ENCODE measurements at regions not wholly inside any gene's neighbourhood (a gene's known extent, or its start where the extent isn't known, plus 50 kb on each side); places are given as distances from the start of the nearest gene placed in this dataset.

DNA sequence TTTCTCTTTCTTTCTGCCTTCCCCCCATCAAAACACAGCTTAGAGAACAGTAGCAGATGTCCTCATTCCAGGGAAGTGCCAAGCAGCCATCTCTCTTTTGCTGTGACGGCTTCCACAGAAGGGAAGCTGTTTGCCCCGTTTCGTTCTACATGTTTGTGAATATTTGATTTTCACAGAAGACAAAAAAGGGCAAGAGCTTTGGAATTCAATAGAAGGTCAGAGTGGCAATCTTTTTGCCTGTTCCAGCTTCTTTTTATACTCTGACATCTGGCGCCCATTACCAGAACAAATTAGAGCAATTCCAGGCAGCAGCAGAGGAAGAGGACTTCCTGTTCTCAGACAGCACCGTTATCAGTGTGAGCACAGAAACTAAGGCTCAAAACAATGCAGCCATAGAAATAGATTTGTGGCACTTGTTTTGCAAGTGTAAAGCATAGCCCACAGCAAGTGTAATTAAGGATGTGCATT, 79.0 kb upstream of the CDH19 start:
- WGBS (ENCODE audit: insufficient coverage) = 0% methylated on average over 4 of the region's 5 CpGs
- CTCF ChIA-PET = interaction anchor here (0.8 kb wide), 1 partner anchor 11 kb away, joined by 3 read pairs; no protein-coding TSS in a partner anchor

GRCh38 chr18:66676699-66677098, 72.8 kb upstream of the CDH19 start:
- Histone ChIP-seq H3K36me3 (ENCODE audit: control insufficient read depth in 4 of 4, insufficient read depth in 4 of 4, low read length in 3 of 4) (no peaks in the 10 kb centered on the region), H3K27ac (ENCODE audit: insufficient read depth in 1 of 2, low read depth in 1 of 2, low read length in 2 of 2, poor library complexity in 1 of 2, severe bottlenecking in 2 of 2) (no peak overlapping the region), H3K4me3 (ENCODE audit: control insufficient read depth in 1 of 7, extremely low read depth in 1 of 7, insufficient read depth in 4 of 7, low read depth in 2 of 7, low read length in 6 of 7) (no peak overlapping the region), H3K27me3 (replicated peaks in 2 of 5; ENCODE audit: control insufficient read depth in 4 of 5, insufficient read depth in 5 of 5, low read length in 4 of 5) (no peaks in the 10 kb centered on the region), H3K9me3 (ENCODE audit: control extremely low read depth in 1 of 5, control insufficient read depth in 4 of 5, insufficient read depth in 2 of 5, low read depth in 1 of 5, low read length in 4 of 5) (peaks cover 0 to 9% (median 2%) of the 10 kb centered on the region in 5 experiments), H3K4me1 (ENCODE audit: control extremely low read depth in 1 of 4, control insufficient read depth in 4 of 4, insufficient read depth in 4 of 4, low read length in 3 of 4) (peaks cover 0 to 3% (median 0%) of the 10 kb centered on the region in 4 experiments)
- POLR2A ChIA-PET = no interaction called here
- WGBS (ENCODE audit: insufficient coverage) = 97% methylated on average over 4 of the region's 4 CpGs
- no peak for DNase-seq
- CTCF ChIA-PET = no interaction called here

More for the DNA sequence above, 79.0 kb upstream of the CDH19 start:
- DNase-seq = peak; percentile 16 to 74 (median 58)
- no peaks in the 10 kb centered on the region for H3K36me3 ChIP-seq (ENCODE audit: control insufficient read depth in 4 of 4, insufficient read depth in 4 of 4, low read length in 3 of 4)
- peak overlapping the region; percentile 48 to 84 for H3K27ac ChIP-seq (ENCODE audit: insufficient read depth in 1 of 2, low read depth in 1 of 2, low read length in 2 of 2, poor library complexity in 1 of 2, severe bottlenecking in 2 of 2)
- peaks cover 10 to 28% (median 16%) of the 10 kb centered on the region in 4 experiments for H3K4me1 ChIP-seq (ENCODE audit: control extremely low read depth in 1 of 4, control insufficient read depth in 4 of 4, insufficient read depth in 4 of 4, low read length in 3 of 4)
- POLR2A ChIA-PET = interaction anchor here (0.7 kb wide), 1 partner anchor 211 kb away, joined by 8 read pairs; no protein-coding TSS in a partner anchor
- H3K9me3 ChIP-seq (ENCODE audit: control extremely low read depth in 1 of 5, control insufficient read depth in 4 of 5, insufficient read depth in 2 of 5, low read depth in 1 of 5, low read length in 4 of 5) = peaks cover 0 to 18% (median 8%) of the 10 kb centered on the region in 5 experiments
- H3K4me3 ChIP-seq (ENCODE audit: control insufficient read depth in 1 of 7, extremely low read depth in 1 of 7, insufficient read depth in 4 of 7, low read depth in 2 of 7, low read length in 6 of 7) = peak overlapping the region in 6 of 7 experiments; percentile 50 to 77 (median 57)
- H3K27me3 ChIP-seq (replicated peaks in 2 of 5; ENCODE audit: control insufficient read depth in 4 of 5, insufficient read depth in 5 of 5, low read length in 4 of 5) = no peaks in the 10 kb centered on the region

DNA sequence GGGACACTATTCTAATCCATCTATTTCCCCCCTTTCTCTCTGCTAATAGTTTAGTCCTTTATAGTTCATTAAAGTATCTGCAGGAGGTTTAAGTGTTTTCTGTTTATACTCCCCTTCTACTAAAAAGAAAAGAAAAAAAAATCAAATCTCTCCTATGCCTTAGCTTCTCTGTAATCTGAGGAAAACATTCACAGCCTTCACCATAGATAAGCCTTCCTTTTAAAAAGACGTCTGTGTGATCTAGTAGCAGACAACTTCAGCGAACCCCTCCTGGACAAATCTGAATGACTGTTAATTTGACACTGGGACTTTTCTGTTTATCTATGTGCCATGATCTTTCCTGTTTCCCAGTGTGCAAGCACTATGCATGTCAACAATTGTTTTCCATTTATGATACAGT, 70.4 kb upstream of the CDH19 start:
- CTCF ChIA-PET = interaction anchor here (2.3 kb wide), 1 partner anchor 10 kb away, joined by 4 read pairs; no protein-coding TSS in a partner anchor
- peaks cover 0 to 9% (median 2%) of the 10 kb centered on the region in 5 experiments for H3K9me3 ChIP-seq (ENCODE audit: control extremely low read depth in 1 of 5, control insufficient read depth in 4 of 5, insufficient read depth in 2 of 5, low read depth in 1 of 5, low read length in 4 of 5)
- 52% methylated on average over 2 of the region's 2 CpGs for WGBS (ENCODE audit: insufficient coverage)
- POLR2A ChIA-PET = no interaction called here
- H3K27me3 ChIP-seq (replicated peaks in 2 of 5; ENCODE audit: control insufficient read depth in 4 of 5, insufficient read depth in 5 of 5, low read length in 4 of 5) = no peaks in the 10 kb centered on the region
- no peak overlapping the region for H3K27ac ChIP-seq (ENCODE audit: insufficient read depth in 1 of 2, low read depth in 1 of 2, low read length in 2 of 2, poor library complexity in 1 of 2, severe bottlenecking in 2 of 2)
- DNase-seq = peak in 2 of 3 donors; percentile 28 to 53
- H3K4me3 ChIP-seq (ENCODE audit: control insufficient read depth in 1 of 7, extremely low read depth in 1 of 7, insufficient read depth in 4 of 7, low read depth in 2 of 7, low read length in 6 of 7) = no peak overlapping the region
- H3K4me1 ChIP-seq (ENCODE audit: control extremely low read depth in 1 of 4, control insufficient read depth in 4 of 4, insufficient read depth in 4 of 4, low read length in 3 of 4) = no peaks in the 10 kb centered on the region
- H3K36me3 ChIP-seq (ENCODE audit: control insufficient read depth in 4 of 4, insufficient read depth in 4 of 4, low read length in 3 of 4) = no peaks in the 10 kb centered on the region

DNA sequence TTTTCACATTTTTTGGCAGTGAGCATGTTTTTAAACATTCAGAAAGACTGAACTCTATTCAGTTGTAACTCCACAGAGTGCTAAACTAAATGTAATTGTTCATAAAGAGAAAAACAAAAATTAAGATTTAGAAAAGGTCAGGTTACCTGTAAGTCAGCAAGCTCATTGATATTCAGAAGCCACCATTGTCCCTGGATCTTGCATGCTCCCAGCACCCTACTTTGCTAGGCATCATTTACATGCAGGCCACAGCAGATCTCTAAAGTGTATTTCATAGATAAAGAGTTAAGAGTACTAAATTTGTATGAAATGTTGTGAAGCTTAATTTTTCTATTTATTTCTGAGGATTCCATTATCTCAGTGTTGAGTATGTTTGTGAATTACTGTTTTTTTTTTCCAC, 64.8 kb upstream of the CDH19 start:
- CTCF ChIA-PET = no interaction called here
- Histone ChIP-seq H3K4me3 (ENCODE audit: control insufficient read depth in 1 of 7, extremely low read depth in 1 of 7, insufficient read depth in 4 of 7, low read depth in 2 of 7, low read length in 6 of 7) (no peak overlapping the region), H3K27me3 (replicated peaks in 2 of 5; ENCODE audit: control insufficient read depth in 4 of 5, insufficient read depth in 5 of 5, low read length in 4 of 5) (no peaks in the 10 kb centered on the region)

GRCh38 chr18:66662632-66663031, 58.7 kb upstream of the CDH19 start:
- DNase-seq = no peak
- H3K27me3 ChIP-seq (replicated peaks in 2 of 5; ENCODE audit: control insufficient read depth in 4 of 5, insufficient read depth in 5 of 5, low read length in 4 of 5) = no peaks in the 10 kb centered on the region
- H3K27ac ChIP-seq (ENCODE audit: insufficient read depth in 1 of 2, low read depth in 1 of 2, low read length in 2 of 2, poor library complexity in 1 of 2, severe bottlenecking in 2 of 2) = no peak overlapping the region
- no CpG with 5 or more reads among the region's 4 CpGs for WGBS (ENCODE audit: insufficient coverage)
- H3K4me3 ChIP-seq (ENCODE audit: control insufficient read depth in 1 of 7, extremely low read depth in 1 of 7, insufficient read depth in 4 of 7, low read depth in 2 of 7, low read length in 6 of 7) = no peak overlapping the region
- CTCF ChIA-PET = no interaction called here
- no peaks in the 10 kb centered on the region for H3K4me1 ChIP-seq (ENCODE audit: control extremely low read depth in 1 of 4, control insufficient read depth in 4 of 4, insufficient read depth in 4 of 4, low read length in 3 of 4)
- no peaks in the 10 kb centered on the region for H3K36me3 ChIP-seq (ENCODE audit: control insufficient read depth in 4 of 4, insufficient read depth in 4 of 4, low read length in 3 of 4)
- H3K9me3 ChIP-seq (ENCODE audit: control extremely low read depth in 1 of 5, control insufficient read depth in 4 of 5, insufficient read depth in 2 of 5, low read depth in 1 of 5, low read length in 4 of 5) = no peaks in the 10 kb centered on the region
- POLR2A ChIA-PET = no interaction called here

More for the DNA sequence above, 64.8 kb upstream of the CDH19 start:
- no peak for DNase-seq
- no peak overlapping the region for H3K27ac ChIP-seq (ENCODE audit: insufficient read depth in 1 of 2, low read depth in 1 of 2, low read length in 2 of 2, poor library complexity in 1 of 2, severe bottlenecking in 2 of 2)
- H3K4me1 ChIP-seq (ENCODE audit: control extremely low read depth in 1 of 4, control insufficient read depth in 4 of 4, insufficient read depth in 4 of 4, low read length in 3 of 4) = no peaks in the 10 kb centered on the region
- POLR2A ChIA-PET = no interaction called here
- no peaks in the 10 kb centered on the region for H3K9me3 ChIP-seq (ENCODE audit: control extremely low read depth in 1 of 5, control insufficient read depth in 4 of 5, insufficient read depth in 2 of 5, low read depth in 1 of 5, low read length in 4 of 5)
- H3K36me3 ChIP-seq (ENCODE audit: control insufficient read depth in 4 of 4, insufficient read depth in 4 of 4, low read length in 3 of 4) = no peaks in the 10 kb centered on the region

DNA sequence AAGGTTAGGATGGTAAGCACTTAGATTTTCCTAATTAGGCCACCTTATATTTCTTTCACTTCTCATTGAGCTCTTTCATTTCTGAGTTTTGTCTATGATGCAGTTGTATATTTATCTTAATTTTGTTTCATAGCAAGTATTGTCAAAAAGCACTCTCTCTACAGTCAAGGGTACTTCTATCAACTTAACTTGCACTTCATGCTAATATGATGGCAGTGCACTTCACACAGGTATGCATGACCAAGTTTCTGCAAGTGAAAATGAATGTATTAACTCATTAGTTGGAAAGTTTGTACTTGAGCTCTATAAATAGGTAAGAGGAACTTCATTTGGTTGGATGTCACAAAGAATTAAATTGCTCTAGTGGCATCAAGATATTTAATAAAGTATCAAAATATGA, 51.5 kb upstream of the CDH19 start:
- no peaks in the 10 kb centered on the region for H3K9me3 ChIP-seq (ENCODE audit: control extremely low read depth in 1 of 5, control insufficient read depth in 4 of 5, insufficient read depth in 2 of 5, low read depth in 1 of 5, low read length in 4 of 5)
- no peak for DNase-seq
- ChIA-PET CTCF (no interaction called here), POLR2A (no interaction called here)
- no peaks in the 10 kb centered on the region for H3K4me1 ChIP-seq (ENCODE audit: control extremely low read depth in 1 of 4, control insufficient read depth in 4 of 4, insufficient read depth in 4 of 4, low read length in 3 of 4)
- H3K36me3 ChIP-seq (ENCODE audit: control insufficient read depth in 4 of 4, insufficient read depth in 4 of 4, low read length in 3 of 4) = no peaks in the 10 kb centered on the region
- H3K4me3 ChIP-seq (ENCODE audit: control insufficient read depth in 1 of 7, extremely low read depth in 1 of 7, insufficient read depth in 4 of 7, low read depth in 2 of 7, low read length in 6 of 7) = no peak overlapping the region
- H3K27me3 ChIP-seq (replicated peaks in 2 of 5; ENCODE audit: control insufficient read depth in 4 of 5, insufficient read depth in 5 of 5, low read length in 4 of 5) = no peaks in the 10 kb centered on the region
- H3K27ac ChIP-seq (ENCODE audit: insufficient read depth in 1 of 2, low read depth in 1 of 2, low read length in 2 of 2, poor library complexity in 1 of 2, severe bottlenecking in 2 of 2) = no peak overlapping the region
